ENCODE measurements at regions not wholly inside any gene's neighbourhood (a gene's known extent, or its start where the extent isn't known, plus 50 kb on each side); places are given as distances from the start of the nearest gene placed in this dataset.
A peak's percentile ranks its signal among the peaks of the same experiment; 100 is the strongest.

DNA sequence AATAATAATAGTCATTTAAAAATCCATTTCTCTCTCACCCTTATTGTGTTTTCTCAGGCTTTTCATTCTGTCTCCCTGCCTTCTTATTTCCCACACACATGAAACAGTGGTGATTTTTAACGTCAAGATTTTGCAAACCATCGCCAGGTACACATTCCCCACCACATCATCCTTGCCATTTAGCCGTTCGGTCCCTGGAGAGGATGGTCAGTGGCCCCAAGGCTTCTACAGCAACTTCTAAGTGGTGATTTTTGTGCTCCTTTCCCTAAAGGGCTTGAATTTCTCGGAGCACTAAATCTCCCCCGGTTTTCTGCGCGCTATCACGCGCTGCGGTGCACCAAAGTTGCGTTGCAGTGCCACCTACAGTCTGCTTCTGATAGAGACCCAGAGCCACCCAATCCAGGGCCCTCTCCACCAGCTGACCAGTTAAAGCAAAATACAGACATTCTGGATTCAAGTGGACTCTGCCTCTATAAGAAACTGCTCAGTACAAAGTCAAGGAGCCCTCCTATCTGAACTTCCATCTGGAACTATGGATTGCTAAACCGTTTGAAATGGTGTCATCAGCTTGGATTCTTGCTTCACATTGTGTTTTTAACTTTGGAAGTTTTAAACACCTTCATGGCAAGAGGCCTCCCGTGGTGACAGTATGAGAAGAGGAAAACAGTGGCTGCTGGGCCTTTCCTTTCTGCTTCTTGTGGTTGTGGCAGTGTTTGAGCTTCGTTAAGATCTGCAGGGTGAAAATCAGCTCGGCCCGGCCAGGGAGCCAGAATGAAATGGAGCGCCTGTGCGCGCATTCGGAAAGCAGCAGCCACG is 234.0 kb downstream of the SPTSSA start:
- peak; percentile 80 for TF ChIP-seq CTCF (IDR thresholded peaks at IDR 0.05; ENCODE audit: low read depth, low read length)
- H3K4me3 ChIP-seq (ENCODE audit: low read depth, low read length) = no peak overlapping the region
- peak; percentile 61 for DNase-seq (ENCODE audit: low read depth, low spot score)
- in situ Hi-C loops (cut with HindIII; ENCODE audit: low sequenced_read_pairs) = no loop called here

- in situ Hi-C loops (cut with HindIII; ENCODE audit: low sequenced_read_pairs) = no loop called here
- TF ChIP-seq CTCF (IDR thresholded peaks at IDR 0.05; ENCODE audit: low read depth, low read length) = no peak
- no peak for DNase-seq (ENCODE audit: low read depth, low spot score)
- H3K4me3 ChIP-seq (ENCODE audit: low read depth, low read length) = no peak overlapping the region
These were observed 237.8 kb downstream of the SPTSSA start for GRCh38 chr14:34224221-34224620.

DNA sequence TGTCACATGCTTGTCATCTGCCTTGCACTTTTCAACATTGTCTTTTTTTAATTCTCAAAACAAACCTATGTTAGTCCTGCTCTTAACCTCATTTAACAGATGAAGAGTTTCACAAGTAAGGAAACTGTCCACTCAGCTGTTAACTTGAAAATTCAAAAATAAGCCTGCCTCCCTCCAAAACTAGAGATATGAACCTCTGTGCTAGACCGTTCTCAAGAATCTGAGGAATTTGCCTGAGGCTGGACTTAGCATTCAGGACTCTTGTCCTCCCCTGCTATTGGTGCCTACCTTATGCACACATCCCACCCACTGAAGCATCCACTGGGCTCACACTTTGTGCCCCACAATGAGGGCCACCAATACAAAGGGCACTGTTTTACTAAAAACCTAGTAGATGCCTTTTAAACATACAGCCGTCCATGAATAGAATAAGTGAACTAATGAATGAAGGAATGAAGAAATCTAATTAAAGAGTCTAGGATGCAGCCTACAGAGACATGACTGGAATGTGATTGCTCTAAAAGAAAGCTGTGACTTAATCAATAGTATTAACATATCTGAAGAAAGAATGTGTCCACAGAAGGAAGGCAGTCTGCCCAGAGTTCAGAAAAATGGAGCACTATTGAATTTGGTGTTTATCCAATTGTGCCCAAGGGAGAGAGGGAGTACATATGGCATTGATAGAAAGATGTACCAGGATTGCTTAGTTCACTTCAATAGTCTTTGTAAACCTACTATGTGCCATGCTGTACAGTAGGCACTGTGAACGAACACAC is 238.5 kb downstream of the SPTSSA start:
- TF ChIP-seq CTCF (IDR thresholded peaks at IDR 0.05; ENCODE audit: low read depth, low read length) = no peak
- no peak for DNase-seq (ENCODE audit: low read depth, low spot score)
- in situ Hi-C loops (cut with HindIII; ENCODE audit: low sequenced_read_pairs) = no loop called here

DNA sequence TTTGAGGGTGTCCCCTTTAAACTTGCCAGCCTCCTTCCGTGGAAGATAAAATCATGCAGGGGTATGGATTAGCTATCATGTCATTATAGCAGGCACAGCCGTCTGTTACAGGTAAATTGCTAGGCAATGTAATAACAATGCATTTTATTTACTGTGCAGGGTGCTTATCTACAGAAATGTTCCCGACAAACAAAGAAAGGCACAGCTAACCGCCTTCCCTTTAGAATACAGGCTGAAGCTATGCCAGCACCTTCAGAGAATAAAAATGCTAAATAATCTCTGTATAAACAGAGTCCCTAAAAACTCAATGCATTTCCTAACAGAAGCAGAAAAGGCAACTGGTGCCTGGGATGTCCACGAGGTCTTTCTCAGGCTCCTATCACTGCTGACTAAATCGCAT is 239.2 kb downstream of the SPTSSA start:
- no peak overlapping the region for H3K4me3 ChIP-seq (ENCODE audit: low read depth, low read length)
- no peak for DNase-seq (ENCODE audit: low read depth, low spot score)
- in situ Hi-C loops (cut with HindIII; ENCODE audit: low sequenced_read_pairs) = no loop called here
- no peak for TF ChIP-seq CTCF (IDR thresholded peaks at IDR 0.05; ENCODE audit: low read depth, low read length)

More for the DNA sequence above, 238.5 kb downstream of the SPTSSA start:
- H3K4me3 ChIP-seq (ENCODE audit: low read depth, low read length) = no peak overlapping the region

GRCh38 chr14:34222122-34222521 is 239.9 kb downstream of the SPTSSA start:
- in situ Hi-C loops (cut with HindIII; ENCODE audit: low sequenced_read_pairs) = no loop called here
- no peak for TF ChIP-seq CTCF (IDR thresholded peaks at IDR 0.05; ENCODE audit: low read depth, low read length)
- H3K4me3 ChIP-seq (ENCODE audit: low read depth, low read length) = no peak overlapping the region
- DNase-seq (ENCODE audit: low read depth, low spot score) = no peak

DNA sequence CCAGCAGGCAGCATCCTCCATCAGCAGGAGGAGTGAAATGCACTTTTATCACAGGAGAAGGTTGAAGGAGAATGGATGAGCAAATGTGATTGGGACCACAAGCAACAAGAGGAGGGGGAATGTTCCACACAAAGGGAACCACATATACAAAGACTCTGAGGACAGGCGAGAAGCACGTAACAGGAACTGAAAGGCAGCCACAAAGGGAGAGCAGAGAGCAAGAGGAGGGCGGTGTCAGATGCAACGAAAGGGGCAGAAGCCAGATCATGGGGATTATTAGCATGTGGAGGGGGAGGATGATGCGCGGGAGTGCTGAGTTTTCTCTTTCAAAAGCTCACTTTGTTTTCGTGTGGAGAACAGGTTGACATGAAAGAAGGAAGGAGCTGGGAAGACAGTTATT is 241.1 kb downstream of the SPTSSA start:
- no peak for DNase-seq (ENCODE audit: low read depth, low spot score)

More for the DNA sequence above, 241.1 kb downstream of the SPTSSA start:
- in situ Hi-C loops (cut with HindIII; ENCODE audit: low sequenced_read_pairs) = no loop called here
- no peak overlapping the region for H3K4me3 ChIP-seq (ENCODE audit: low read depth, low read length)
- no peak for TF ChIP-seq CTCF (IDR thresholded peaks at IDR 0.05; ENCODE audit: low read depth, low read length)
